CD8-positive, alpha-beta memory T cell (primary cell): ENCODE measurements at regions not wholly inside any gene's neighbourhood (a gene's known extent, or its start where the extent isn't known, plus 50 kb on each side); places are given as distances from the start of the nearest gene placed in this dataset.
"Not testable (repeated sequence)": the region's sequence is repeated elsewhere in the genome, so short reads cannot be mapped to it uniquely, and the experiment has no call there.

Experiments
- CTCF ChIA-PET: fragments of 350-600 bp; sonication (Branson Sonifier 250); formaldehyde crosslinking; loops from one replicate; lab custom pipeline; 2021; ENCODE audit warnings: antibody characterized with exemption; lab: Charles Lee
- POLR2A ChIA-PET: fragments of 350-600 bp; sonication (Branson Sonifier 250); formaldehyde crosslinking; loops from one replicate; lab custom pipeline; 2021; ENCODE audit warnings: antibody characterized with exemption; lab: Charles Lee
- DNase-seq, 5 donors: peaks; one replicate each; pipeline versions ENCODE4 v3.0.0 to v3.0.0-alpha.2; 2020 to 2022; ENCODE audit warnings: mixed read lengths in 1 of 5
- H3K27ac ChIP-seq: one replicate; pipeline ENCODE4 v1.7.0; 2013; ENCODE audit warnings: low read depth, mild to moderate bottlenecking, low read length, moderate library complexity
- H3K27me3 ChIP-seq: 2 replicates; pipeline ENCODE4 v1.7.0; 2013; ENCODE audit warnings: low read length, mild to moderate bottlenecking; ENCODE audit not compliant: insufficient read depth, poor library complexity, severe bottlenecking
- H3K36me3 ChIP-seq: 2 replicates; pipeline ENCODE4 v1.7.0; 2013; ENCODE audit warnings: mild to moderate bottlenecking, low read length, moderate library complexity; ENCODE audit not compliant: insufficient read depth
- H3K4me1 ChIP-seq: 2 replicates; pipeline ENCODE4 v1.7.0; 2013; ENCODE audit warnings: mild to moderate bottlenecking, low read length, moderate library complexity; ENCODE audit not compliant: insufficient read depth
- H3K4me3 ChIP-seq: 2 replicates; pipeline ENCODE4 v1.7.0; 2013; ENCODE audit warnings: mild to moderate bottlenecking, low read length
- H3K9me3 ChIP-seq: 2 replicates; pipeline ENCODE4 v1.7.0; 2013; ENCODE audit warnings: mild to moderate bottlenecking, low read length
- H3K27ac Mint-ChIP-seq, 8 donors: one replicate each; pipeline ENCODE4 v1.8.0; 2020 to 2021; ENCODE audit warnings: mixed read lengths in 8 of 8, mild to moderate bottlenecking in 6 of 8, inconsistent platforms in 3 of 8, moderate library complexity in 3 of 8
- H3K27me3 Mint-ChIP-seq, 2 donors: one replicate each; pipeline ENCODE4 v1.8.0; 2020 to 2021; ENCODE audit warnings: mixed read lengths in 2 of 2, mild to moderate bottlenecking in 1 of 2, moderate library complexity in 1 of 2
- H3K36me3 Mint-ChIP-seq, 3 donors: one replicate each; pipeline ENCODE4 v1.8.0; 2020 to 2021; ENCODE audit warnings: mixed read lengths in 3 of 3, inconsistent platforms in 1 of 3, mild to moderate bottlenecking in 1 of 3
- H3K4me1 Mint-ChIP-seq, 3 donors: one replicate each; pipeline ENCODE4 v1.8.0; 2020 to 2021; ENCODE audit warnings: mixed read lengths in 3 of 3, inconsistent platforms in 1 of 3, mild to moderate bottlenecking in 1 of 3
- H3K4me3 Mint-ChIP-seq, 7 donors: one replicate each; pipeline ENCODE4 v1.8.0; 2020 to 2021; ENCODE audit warnings: mixed read lengths in 7 of 7, mild to moderate bottlenecking in 6 of 7, moderate library complexity in 4 of 7, inconsistent platforms in 2 of 7
- H3K9me3 Mint-ChIP-seq, 5 donors: one replicate each; pipeline ENCODE4 v1.8.0; 2020 to 2022; ENCODE audit warnings: mixed read lengths in 5 of 5, mild to moderate bottlenecking in 3 of 5, moderate library complexity in 2 of 5, inconsistent platforms in 1 of 5

DNA sequence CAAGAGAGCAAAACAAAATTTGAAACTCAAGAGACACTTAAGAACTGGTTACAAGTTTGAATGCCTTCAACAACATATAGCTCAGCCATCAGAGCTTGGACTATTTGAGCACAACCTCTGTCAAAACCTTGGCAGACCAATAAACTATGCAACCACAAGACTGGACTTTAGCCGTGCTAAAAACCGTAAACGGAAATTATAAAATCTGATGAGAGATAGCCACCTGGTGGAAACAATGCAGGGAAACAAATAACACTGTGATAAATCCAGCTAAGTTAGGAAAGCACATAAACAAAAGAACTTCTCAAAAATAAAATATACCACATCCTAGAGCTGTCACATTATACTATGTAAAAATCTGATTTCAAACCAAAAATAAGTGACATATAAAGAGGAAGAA lies 1074.2 kb upstream of the NOVA1 start:
- Mint-ChIP-seq H3K4me1 (no peaks in the 10 kb centered on the region), H3K27me3 (peaks cover 0 to 1% of the 10 kb centered on the region in 2 donors), H3K27ac (no peak overlapping the region), H3K9me3 (peaks cover 12 to 34% (median 21%) of the 10 kb centered on the region in 5 donors), H3K36me3 (no peaks in the 10 kb centered on the region), H3K4me3 (no peak overlapping the region)
- no peaks in the 10 kb centered on the region for H3K27me3 ChIP-seq
- DNase-seq: no peak
- no peaks in the 10 kb centered on the region for H3K36me3 ChIP-seq
- H3K27ac ChIP-seq: no peak overlapping the region
- no peak overlapping the region for H3K4me3 ChIP-seq
- ChIA-PET CTCF (no interaction called here), POLR2A (no interaction called here)
- no peaks in the 10 kb centered on the region for H3K9me3 ChIP-seq
- H3K4me1 ChIP-seq: no peaks in the 10 kb centered on the region

DNA sequence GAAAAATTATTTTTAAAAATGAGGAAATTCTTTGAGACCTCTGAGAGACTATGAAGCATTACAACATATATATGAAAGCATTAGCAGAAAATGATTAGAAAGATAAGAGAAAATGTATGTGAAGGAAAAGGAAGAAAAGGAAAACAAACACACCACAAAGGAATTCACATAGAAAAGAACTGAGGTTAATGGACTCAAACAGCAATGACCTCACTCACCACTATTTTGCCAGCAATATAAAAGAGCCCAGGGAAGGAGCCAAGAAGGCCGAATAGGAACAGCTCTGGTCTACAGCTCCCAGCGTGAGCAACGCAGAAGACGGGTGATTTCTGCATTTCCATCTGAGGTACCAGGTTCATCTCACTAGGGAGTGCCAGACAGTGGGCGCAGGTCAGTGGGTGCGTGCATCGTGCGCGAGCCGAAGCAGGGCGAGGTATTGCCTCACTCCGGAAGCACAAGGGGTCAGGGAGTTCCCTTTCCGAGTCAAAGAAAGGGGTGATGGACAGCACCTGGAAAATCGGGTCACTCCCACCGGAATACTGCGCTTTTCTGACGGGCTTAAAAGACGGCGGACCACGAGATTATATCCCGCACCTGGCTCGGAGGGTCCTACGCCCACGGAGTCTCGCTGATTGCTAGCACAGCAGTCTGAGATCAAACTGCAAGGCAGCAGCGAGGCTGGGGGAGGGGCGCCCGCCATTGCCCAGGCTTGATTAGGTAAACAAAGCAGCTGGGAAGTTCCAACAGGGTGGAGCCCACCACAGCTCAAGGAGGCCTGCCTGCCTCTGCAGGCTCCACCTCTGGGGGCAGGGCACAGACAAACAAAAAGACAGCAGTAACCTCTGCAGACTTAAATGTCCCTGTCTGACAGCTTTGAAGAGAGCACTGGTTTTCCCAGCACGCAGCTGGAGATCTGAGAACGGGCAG lies 1075.2 kb upstream of the NOVA1 start:
- H3K9me3 ChIP-seq, H3K27ac Mint-ChIP-seq, H3K27me3 ChIP-seq, H3K4me1 Mint-ChIP-seq, H3K4me3 Mint-ChIP-seq, H3K36me3 ChIP-seq, POLR2A ChIA-PET, DNase-seq, H3K4me1 ChIP-seq, H3K27ac ChIP-seq, CTCF ChIA-PET, H3K4me3 ChIP-seq, H3K27me3 Mint-ChIP-seq, H3K36me3 Mint-ChIP-seq: not testable (repeated sequence)
- peaks cover 12 to 34% (median 19%) of the 10 kb centered on the region in 5 donors for H3K9me3 Mint-ChIP-seq

DNA sequence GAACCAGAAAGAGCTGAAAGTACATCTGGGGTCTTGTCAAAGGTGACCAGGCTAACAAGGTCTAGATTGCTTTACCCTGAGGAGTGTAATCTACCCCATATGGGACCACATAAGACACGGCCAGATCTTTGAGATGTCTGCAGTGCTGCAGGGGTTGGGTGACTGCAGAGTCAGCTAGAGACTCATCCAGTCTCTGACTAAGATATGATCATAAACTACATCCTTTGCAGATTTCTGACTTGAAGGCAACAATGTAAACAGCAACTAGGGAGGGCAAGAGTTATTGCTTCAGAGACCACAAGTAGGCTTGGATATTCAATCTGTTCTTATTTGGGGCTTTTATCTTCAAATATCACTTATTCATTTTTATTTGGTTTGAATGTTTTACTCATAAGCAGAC lies 1080.5 kb upstream of the FOXG1 start:
- Mint-ChIP-seq H3K9me3 (peaks cover 4 to 31% (median 20%) of the 10 kb centered on the region in 5 donors), H3K27me3 (no peaks in the 10 kb centered on the region), H3K36me3 (no peaks in the 10 kb centered on the region), H3K4me3 (no peak overlapping the region), H3K4me1 (no peaks in the 10 kb centered on the region), H3K27ac (no peak overlapping the region)
- H3K27me3 ChIP-seq: no peaks in the 10 kb centered on the region
- CTCF ChIA-PET: no interaction called here
- H3K4me3 ChIP-seq: no peak overlapping the region
- no peak for DNase-seq
- H3K36me3 ChIP-seq: no peaks in the 10 kb centered on the region
- POLR2A ChIA-PET: no interaction called here
- no peaks in the 10 kb centered on the region for H3K4me1 ChIP-seq
- H3K9me3 ChIP-seq: peaks cover 6% of the 10 kb centered on the region
- H3K27ac ChIP-seq: no peak overlapping the region

DNA sequence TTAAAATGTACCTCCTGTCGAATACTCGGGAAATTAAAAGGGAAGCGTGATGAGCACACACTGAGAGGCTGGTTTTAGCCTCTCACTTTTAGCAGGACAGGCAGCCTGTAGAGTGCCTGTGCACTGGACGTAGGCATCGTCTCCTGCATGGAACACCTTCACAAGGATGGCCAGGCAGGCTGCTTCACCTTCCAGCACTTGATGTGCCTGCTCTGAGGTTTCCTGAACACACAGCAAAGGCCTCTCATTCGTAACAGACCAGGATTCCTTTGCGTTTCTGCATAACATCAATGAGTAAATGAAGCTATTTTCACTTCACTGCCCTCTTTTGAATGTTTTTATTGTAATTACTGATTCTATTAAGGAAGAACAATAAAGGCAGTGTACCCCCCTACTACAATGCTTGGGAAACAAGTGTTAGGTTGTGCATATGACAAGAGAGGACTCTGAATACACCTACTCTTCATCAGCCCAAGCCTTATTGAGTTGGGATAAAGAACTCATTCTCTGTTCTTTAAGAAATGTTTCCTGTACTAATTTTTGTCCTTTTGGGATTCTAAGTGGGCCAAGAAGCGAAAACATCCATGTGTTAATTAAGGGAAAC lies 1077.6 kb upstream of the FOXG1 start:
- H3K27me3 Mint-ChIP-seq: no peaks in the 10 kb centered on the region
- DNase-seq: no peak
- Histone ChIP-seq H3K9me3 (peaks cover 6% of the 10 kb centered on the region), H3K4me3 (no peak overlapping the region), H3K36me3 (no peaks in the 10 kb centered on the region), H3K4me1 (no peaks in the 10 kb centered on the region), H3K27ac (no peak overlapping the region), H3K27me3 (no peaks in the 10 kb centered on the region)
- no peaks in the 10 kb centered on the region for H3K36me3 Mint-ChIP-seq
- ChIA-PET POLR2A (no interaction called here), CTCF (no interaction called here)
- H3K27ac Mint-ChIP-seq: no peak overlapping the region
- H3K9me3 Mint-ChIP-seq: peaks cover 2 to 42% (median 24%) of the 10 kb centered on the region in 5 donors
- no peaks in the 10 kb centered on the region for H3K4me1 Mint-ChIP-seq
- H3K4me3 Mint-ChIP-seq: no peak overlapping the region

DNA sequence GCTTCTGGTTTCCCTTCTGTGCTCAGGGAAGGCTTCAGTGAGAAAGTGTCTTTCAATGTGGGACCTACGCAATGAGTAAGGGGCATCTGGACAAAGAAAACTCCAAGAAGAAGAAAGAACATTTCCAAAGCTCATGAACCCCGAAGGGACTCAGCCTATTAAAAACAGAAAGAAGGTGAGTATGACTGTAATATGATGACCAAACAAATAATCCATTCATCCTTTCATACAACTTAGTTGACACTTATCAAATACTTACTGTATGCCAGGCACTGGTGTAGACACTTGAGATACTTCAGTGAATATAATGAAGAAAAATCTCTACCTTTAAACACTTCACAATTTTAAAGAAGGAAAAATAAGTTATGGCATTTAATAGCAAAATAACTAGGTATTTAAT lies 1054.2 kb upstream of the FOXG1 start:
- H3K4me1 Mint-ChIP-seq: no peaks in the 10 kb centered on the region
- H3K4me3 Mint-ChIP-seq: no peak overlapping the region
- no peak overlapping the region for H3K4me3 ChIP-seq
- H3K27me3 Mint-ChIP-seq: no peaks in the 10 kb centered on the region
- H3K27ac Mint-ChIP-seq: no peak overlapping the region
- no peaks in the 10 kb centered on the region for H3K36me3 ChIP-seq
- ChIA-PET POLR2A (no interaction called here), CTCF (no interaction called here)
- no peak for DNase-seq
- H3K9me3 Mint-ChIP-seq: peaks cover 29 to 42% (median 36%) of the 10 kb centered on the region in 5 donors
- no peak overlapping the region for H3K27ac ChIP-seq
- H3K36me3 Mint-ChIP-seq: no peaks in the 10 kb centered on the region
- no peaks in the 10 kb centered on the region for H3K27me3 ChIP-seq
- no peaks in the 10 kb centered on the region for H3K4me1 ChIP-seq
- H3K9me3 ChIP-seq: no peaks in the 10 kb centered on the region

DNA sequence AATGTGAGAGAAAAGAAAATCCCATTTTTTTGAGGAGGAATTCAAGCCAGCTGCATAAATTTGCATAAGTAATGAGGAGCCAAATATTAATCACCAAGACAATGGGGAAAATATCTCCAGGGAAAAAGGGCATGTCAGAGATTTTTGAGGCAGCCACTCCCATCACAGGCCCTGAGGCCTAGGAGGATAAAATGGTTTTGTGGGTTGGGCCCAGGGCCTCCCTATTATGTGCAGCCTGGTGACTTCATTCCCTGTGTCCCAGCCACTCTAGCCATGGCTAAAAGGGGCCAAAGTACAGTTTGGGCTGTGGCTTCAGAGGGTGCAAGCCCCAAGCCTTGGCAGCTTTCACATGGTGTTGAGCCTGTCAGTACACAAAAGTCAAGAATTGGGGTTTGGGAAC lies 1051.0 kb upstream of the FOXG1 start:
- H3K4me3 ChIP-seq: no peak overlapping the region
- H3K9me3 ChIP-seq: no peaks in the 10 kb centered on the region
- ChIA-PET POLR2A (no interaction called here), CTCF (no interaction called here)
- no peaks in the 10 kb centered on the region for H3K27me3 Mint-ChIP-seq
- H3K4me1 Mint-ChIP-seq: no peaks in the 10 kb centered on the region
- no peaks in the 10 kb centered on the region for H3K4me1 ChIP-seq
- peaks cover 22 to 41% (median 33%) of the 10 kb centered on the region in 5 donors for H3K9me3 Mint-ChIP-seq
- H3K36me3 Mint-ChIP-seq: no peaks in the 10 kb centered on the region
- H3K27ac Mint-ChIP-seq: no peak overlapping the region
- no peaks in the 10 kb centered on the region for H3K36me3 ChIP-seq
- no peak overlapping the region for H3K27ac ChIP-seq
- no peak overlapping the region for H3K4me3 Mint-ChIP-seq
- H3K27me3 ChIP-seq: no peaks in the 10 kb centered on the region
- no peak for DNase-seq

DNA sequence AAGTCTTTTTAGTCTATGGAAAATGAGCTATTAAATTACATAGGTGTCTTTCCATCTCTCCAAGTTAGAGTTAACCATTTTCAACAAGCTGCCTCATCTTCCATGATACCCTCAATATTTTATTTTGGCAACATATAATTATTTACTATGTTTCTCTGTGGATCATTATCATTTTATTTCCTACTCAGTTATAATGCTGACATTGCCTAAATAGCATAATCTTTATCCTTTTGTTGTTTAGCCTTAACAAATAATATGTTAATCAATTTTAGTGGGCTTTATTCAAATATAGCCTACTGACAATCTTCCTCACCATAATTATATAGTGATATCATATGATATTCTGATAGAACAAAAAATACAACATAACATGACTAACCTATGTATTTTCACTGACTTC lies 1044.8 kb upstream of the FOXG1 start:
- no peak overlapping the region for H3K4me3 Mint-ChIP-seq
- H3K27me3 Mint-ChIP-seq: no peaks in the 10 kb centered on the region
- no peaks in the 10 kb centered on the region for H3K36me3 Mint-ChIP-seq
- no peak overlapping the region for H3K27ac Mint-ChIP-seq
- H3K27ac ChIP-seq: no peak overlapping the region
- peaks cover 2 to 46% (median 14%) of the 10 kb centered on the region in 5 donors for H3K9me3 Mint-ChIP-seq
- H3K4me1 Mint-ChIP-seq: no peaks in the 10 kb centered on the region
- DNase-seq: no peak
- no peaks in the 10 kb centered on the region for H3K4me1 ChIP-seq
- ChIA-PET CTCF (no interaction called here), POLR2A (no interaction called here)
- H3K4me3 ChIP-seq: no peak overlapping the region
- H3K9me3 ChIP-seq: no peaks in the 10 kb centered on the region
- no peaks in the 10 kb centered on the region for H3K36me3 ChIP-seq
- H3K27me3 ChIP-seq: no peaks in the 10 kb centered on the region

DNA sequence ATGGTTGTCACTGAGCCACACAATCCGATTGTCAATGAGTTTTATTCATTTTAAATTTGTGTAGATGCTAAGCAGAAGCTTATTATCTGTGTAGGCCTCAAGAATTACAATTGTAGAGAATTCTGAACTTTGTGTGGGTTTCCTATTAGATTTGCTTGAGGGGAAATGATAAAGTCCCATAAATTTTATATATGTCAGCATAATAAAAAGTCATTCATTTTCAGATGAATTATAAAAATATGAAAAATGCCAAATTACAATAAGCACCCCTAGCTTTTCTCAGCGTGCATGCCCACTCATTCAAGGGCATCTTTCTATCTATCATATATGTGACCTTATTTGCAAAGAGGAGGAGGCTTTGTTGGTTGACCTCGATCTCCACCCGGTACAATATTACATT lies 1041.1 kb upstream of the FOXG1 start:
- ChIA-PET CTCF (no interaction called here), POLR2A (no interaction called here)
- H3K4me1 Mint-ChIP-seq: no peaks in the 10 kb centered on the region
- H3K36me3 Mint-ChIP-seq: no peaks in the 10 kb centered on the region
- Histone ChIP-seq H3K27ac (no peak overlapping the region), H3K36me3 (no peaks in the 10 kb centered on the region), H3K4me3 (no peak overlapping the region), H3K9me3 (no peaks in the 10 kb centered on the region), H3K27me3 (no peaks in the 10 kb centered on the region), H3K4me1 (no peaks in the 10 kb centered on the region)
- peaks cover 2 to 43% (median 12%) of the 10 kb centered on the region in 5 donors for H3K9me3 Mint-ChIP-seq
- H3K4me3 Mint-ChIP-seq: no peak overlapping the region
- no peak overlapping the region for H3K27ac Mint-ChIP-seq
- H3K27me3 Mint-ChIP-seq: no peaks in the 10 kb centered on the region
- no peak for DNase-seq
